ENCODE measurements at regions not wholly inside any gene's neighbourhood (a gene's known extent, or its start where the extent isn't known, plus 50 kb on each side); places are given as distances from the start of the nearest gene placed in this dataset.
A peak's percentile ranks its signal among the peaks of the same experiment; 100 is the strongest.

DNA sequence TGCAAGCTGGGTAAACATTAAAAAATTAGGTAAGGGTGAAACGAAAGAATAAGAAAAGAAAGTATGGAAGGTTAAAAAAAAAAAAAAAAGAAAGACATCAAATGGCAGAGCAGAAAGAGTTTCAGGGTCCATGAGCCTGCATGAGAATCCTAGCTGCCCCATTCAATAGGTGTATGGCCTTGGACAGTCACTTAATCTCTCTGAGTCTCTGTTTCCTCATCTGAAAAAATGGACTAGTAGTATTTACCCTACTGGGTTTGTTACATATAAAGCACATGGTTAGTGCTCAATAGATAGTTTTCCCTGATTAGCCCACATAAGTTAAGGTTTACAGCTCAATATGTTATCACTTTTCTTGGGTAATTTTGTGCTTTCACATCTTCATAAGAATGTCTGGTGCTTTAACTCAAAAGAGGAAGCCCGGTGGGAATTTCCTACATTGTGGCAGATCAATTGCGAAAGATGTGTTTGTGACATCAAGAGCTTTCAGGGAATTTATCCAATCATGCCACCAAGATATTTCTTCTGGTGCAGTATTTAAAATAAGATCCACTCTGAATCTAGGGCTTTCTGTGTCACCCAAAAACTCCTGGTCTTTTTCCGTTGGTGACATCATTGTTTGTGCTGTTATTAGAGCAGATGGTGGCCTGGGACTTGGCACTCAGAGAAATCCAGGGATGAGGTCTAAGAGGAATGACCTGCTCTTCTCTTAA, 57.2 kb upstream of the UBE2E1 start:
- TF ChIP-seq, protein P1, sequence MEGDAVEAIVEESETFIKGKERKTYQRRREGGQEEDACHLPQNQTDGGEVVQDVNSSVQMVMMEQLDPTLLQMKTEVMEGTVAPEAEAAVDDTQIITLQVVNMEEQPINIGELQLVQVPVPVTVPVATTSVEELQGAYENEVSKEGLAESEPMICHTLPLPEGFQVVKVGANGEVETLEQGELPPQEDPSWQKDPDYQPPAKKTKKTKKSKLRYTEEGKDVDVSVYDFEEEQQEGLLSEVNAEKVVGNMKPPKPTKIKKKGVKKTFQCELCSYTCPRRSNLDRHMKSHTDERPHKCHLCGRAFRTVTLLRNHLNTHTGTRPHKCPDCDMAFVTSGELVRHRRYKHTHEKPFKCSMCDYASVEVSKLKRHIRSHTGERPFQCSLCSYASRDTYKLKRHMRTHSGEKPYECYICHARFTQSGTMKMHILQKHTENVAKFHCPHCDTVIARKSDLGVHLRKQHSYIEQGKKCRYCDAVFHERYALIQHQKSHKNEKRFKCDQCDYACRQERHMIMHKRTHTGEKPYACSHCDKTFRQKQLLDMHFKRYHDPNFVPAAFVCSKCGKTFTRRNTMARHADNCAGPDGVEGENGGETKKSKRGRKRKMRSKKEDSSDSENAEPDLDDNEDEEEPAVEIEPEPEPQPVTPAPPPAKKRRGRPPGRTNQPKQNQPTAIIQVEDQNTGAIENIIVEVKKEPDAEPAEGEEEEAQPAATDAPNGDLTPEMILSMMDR (conservative IDR thresholded peaks at IDR 0.05; ENCODE audit: low read length) = no peak
- H3K4me3 ChIP-seq (ENCODE audit: low read length) = no peak overlapping the region
- peak; percentile 81 for DNase-seq (ENCODE audit: low read depth)

DNA sequence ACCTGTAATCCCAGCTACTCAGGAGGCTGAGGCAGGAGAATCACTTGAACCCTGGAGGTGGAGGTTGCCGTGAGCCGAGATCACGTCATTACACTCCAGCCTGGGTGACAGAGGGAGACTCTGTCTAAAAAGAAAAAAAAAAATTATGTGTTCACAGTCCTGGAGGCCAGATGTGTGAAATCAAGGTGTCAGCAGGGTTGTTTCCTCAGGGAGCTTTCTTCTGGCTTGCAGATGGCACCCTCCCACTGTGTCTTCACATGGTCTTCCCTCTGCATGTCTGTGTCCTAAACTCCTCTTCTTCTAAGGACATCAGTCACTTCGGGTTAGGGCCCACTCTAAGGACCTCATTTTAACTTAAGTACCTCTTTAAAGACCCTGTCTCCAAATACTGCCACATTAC, 56.1 kb upstream of the UBE2E1 start:
- H3K4me3 ChIP-seq (ENCODE audit: low read length) = no peak overlapping the region
- DNase-seq (ENCODE audit: low read depth) = no peak
- TF ChIP-seq, protein P1 (conservative IDR thresholded peaks at IDR 0.05; ENCODE audit: low read length) = no peak

DNA sequence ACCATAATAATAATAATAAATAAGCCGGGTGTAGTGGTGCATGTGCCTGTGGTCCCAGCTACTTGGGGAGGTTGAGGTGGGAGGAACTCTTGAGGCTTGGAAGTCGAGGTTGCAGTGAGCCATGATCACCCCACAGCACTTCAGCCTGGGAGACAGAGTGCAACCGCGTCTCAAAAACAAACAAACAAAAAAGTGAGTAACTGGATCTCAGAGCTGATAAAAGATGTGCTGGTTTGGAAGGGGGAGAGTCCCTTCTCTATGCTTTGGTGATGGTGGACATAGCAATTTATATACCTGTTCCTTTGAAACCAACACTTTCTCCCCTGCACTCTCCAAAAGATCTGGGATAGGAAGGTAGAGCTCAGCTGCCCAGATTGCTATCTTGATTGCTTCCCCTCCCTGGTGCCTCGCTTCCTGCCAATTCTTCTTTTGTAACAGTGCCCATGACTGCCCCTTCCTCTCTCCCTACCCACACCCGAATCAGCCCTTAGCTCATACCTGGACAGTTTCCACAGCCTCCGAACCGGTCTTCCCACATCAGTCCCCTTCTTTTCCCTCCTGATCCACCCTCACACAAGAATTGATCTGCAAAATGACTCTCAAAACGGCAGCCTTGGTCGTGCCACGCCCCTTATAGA, 55.1 kb upstream of the UBE2E1 start:
- TF ChIP-seq, protein P1 (conservative IDR thresholded peaks at IDR 0.05; ENCODE audit: low read length) = no peak
- DNase-seq (ENCODE audit: low read depth) = no peak
- H3K4me3 ChIP-seq (ENCODE audit: low read length) = no peak overlapping the region

DNA sequence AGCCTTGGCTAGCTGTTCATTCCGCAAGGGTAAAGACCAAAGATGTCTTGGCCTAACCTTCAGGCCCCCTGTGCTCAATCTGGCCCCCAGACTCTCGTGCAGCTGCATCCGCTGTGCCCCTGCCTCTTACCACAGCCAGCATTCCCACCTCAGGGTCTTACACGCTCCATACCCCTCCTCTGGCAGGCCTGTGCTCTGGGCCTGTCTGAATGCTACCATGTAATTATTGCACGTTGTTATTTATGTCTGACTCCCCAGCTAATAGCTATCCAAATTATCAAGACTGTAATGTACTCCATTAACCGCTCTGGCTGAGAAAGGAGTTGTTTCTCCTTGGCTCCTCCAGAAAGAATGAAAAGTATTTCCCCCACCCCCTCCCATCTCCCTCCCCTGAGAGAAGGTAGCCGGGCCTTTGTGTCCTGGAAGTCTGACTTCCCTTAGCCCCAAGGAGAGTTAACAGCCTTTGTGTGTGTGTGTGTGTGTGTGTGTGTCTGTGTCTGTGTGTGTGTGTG, 54.5 kb upstream of the UBE2E1 start:
- H3K4me3 ChIP-seq (ENCODE audit: low read length) = no peak overlapping the region
- DNase-seq (ENCODE audit: low read depth) = peak; percentile 46
- TF ChIP-seq, protein P1 (conservative IDR thresholded peaks at IDR 0.05; ENCODE audit: low read length) = no peak

DNA sequence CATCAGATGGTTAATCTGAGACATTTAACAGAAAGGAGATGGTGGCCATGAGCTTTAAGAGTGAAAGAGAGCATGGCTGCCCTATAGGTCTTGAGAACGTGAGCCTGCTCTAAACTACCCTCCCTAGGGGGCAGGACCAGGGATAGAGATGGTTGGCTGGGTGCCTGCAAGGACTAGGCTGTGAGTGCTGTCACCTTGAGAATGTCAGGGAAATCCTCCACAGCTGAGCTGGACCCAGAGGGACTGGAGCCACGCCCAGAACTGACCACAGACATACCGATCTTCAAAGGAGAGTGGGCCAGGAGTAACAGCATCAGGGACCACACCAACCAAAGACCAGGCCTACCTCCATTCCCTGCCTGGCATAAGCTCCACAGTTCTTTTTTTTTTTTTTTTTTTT, 53.6 kb upstream of the UBE2E1 start:
- DNase-seq (ENCODE audit: low read depth) = no peak
- TF ChIP-seq, protein P1 (conservative IDR thresholded peaks at IDR 0.05; ENCODE audit: low read length) = no peak
- H3K4me3 ChIP-seq (ENCODE audit: low read length) = no peak overlapping the region

DNA sequence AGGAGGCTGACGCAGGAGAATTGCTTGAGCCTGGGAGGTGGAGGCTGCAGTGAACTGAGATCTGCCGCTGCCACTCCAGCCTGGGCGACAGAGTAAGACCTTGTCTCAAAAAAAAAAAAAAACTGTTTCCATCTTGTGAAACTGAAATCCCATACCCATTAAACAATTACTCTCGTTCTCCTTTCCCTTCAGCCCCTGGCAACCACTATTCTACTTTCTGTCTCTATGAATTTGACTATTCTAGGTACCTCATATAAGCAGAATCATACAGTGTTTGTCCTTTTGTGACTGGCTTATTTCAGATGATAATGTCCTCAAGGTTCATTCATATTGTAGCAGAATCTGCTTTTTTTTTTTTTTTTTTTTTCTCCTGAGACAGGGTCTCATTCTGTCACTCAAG, 51.5 kb upstream of the UBE2E1 start:
- no peak overlapping the region for H3K4me3 ChIP-seq (ENCODE audit: low read length)
- TF ChIP-seq, protein P1 (conservative IDR thresholded peaks at IDR 0.05; ENCODE audit: low read length) = no peak
- no peak for DNase-seq (ENCODE audit: low read depth)
